ENCODE measurements at regions not wholly inside any gene's neighbourhood (a gene's known extent, or its start where the extent isn't known, plus 50 kb on each side); places are given as distances from the start of the nearest gene placed in this dataset.
"Not testable (repeated sequence)": the region's sequence is repeated elsewhere in the genome, so short reads cannot be mapped to it uniquely, and the experiment has no call there.

GRCh38 chr17:16888413-16889087 is 83.4 kb downstream of the TNFRSF13B start:
- POLR2A ChIA-PET: no interaction called here
- no peak for DNase-seq
- H3K27me3 ChIP-seq (ENCODE audit: insufficient read depth, low read length, poor library complexity, severe bottlenecking): no peaks in the 10 kb centered on the region
- H3K36me3 ChIP-seq (ENCODE audit: insufficient read depth, low read length): no peaks in the 10 kb centered on the region
- H3K4me3 Mint-ChIP-seq: no peak overlapping the region
- no peaks in the 10 kb centered on the region for H3K36me3 Mint-ChIP-seq
- H3K9me3 Mint-ChIP-seq: no peaks in the 10 kb centered on the region
- H3K27ac ChIP-seq (ENCODE audit: low read depth, low read length): no peak overlapping the region
- peak overlapping the region in 1 of 8 donors; percentile 49 for H3K27ac Mint-ChIP-seq
- CTCF ChIA-PET: no interaction called here
- H3K4me3 ChIP-seq (ENCODE audit: low read length): no peak overlapping the region
- H3K27me3 Mint-ChIP-seq: peaks cover 0 to 2% of the 10 kb centered on the region in 2 donors
- H3K9me3 ChIP-seq (ENCODE audit: low read length): no peaks in the 10 kb centered on the region
- no peaks in the 10 kb centered on the region for H3K4me1 ChIP-seq (ENCODE audit: insufficient read depth, low read length)
- H3K4me1 Mint-ChIP-seq: no peaks in the 10 kb centered on the region

GRCh38 chr17:16887523-16888095 is 84.3 kb downstream of the TNFRSF13B start:
- H3K27ac ChIP-seq (ENCODE audit: low read depth, low read length): no peak overlapping the region
- ChIA-PET POLR2A (no interaction called here), CTCF (no interaction called here)
- H3K27ac Mint-ChIP-seq: no peak overlapping the region
- no peaks in the 10 kb centered on the region for H3K4me1 ChIP-seq (ENCODE audit: insufficient read depth, low read length)
- no peaks in the 10 kb centered on the region for H3K36me3 ChIP-seq (ENCODE audit: insufficient read depth, low read length)
- no peaks in the 10 kb centered on the region for H3K4me1 Mint-ChIP-seq
- no peaks in the 10 kb centered on the region for H3K9me3 Mint-ChIP-seq
- no peak overlapping the region for H3K4me3 Mint-ChIP-seq
- H3K36me3 Mint-ChIP-seq: no peaks in the 10 kb centered on the region
- no peak overlapping the region for H3K4me3 ChIP-seq (ENCODE audit: low read length)
- H3K9me3 ChIP-seq (ENCODE audit: low read length): no peaks in the 10 kb centered on the region
- DNase-seq: no peak
- H3K27me3 Mint-ChIP-seq: peaks cover 0 to 2% of the 10 kb centered on the region in 2 donors
- H3K27me3 ChIP-seq (ENCODE audit: insufficient read depth, low read length, poor library complexity, severe bottlenecking): no peaks in the 10 kb centered on the region

GRCh38 chr17:16886655-16887322 is 85.1 kb downstream of the TNFRSF13B start:
- no peaks in the 10 kb centered on the region for H3K4me1 ChIP-seq (ENCODE audit: insufficient read depth, low read length)
- H3K27me3 ChIP-seq (ENCODE audit: insufficient read depth, low read length, poor library complexity, severe bottlenecking): no peaks in the 10 kb centered on the region
- Mint-ChIP-seq H3K27me3 (peaks cover 0 to 2% of the 10 kb centered on the region in 2 donors), H3K4me3 (no peak overlapping the region), H3K9me3 (no peaks in the 10 kb centered on the region), H3K27ac (peak overlapping the region in 1 of 8 donors; percentile 2), H3K4me1 (no peaks in the 10 kb centered on the region), H3K36me3 (no peaks in the 10 kb centered on the region)
- POLR2A ChIA-PET: no interaction called here
- no peak overlapping the region for H3K4me3 ChIP-seq (ENCODE audit: low read length)
- no peak for DNase-seq
- CTCF ChIA-PET: no interaction called here
- no peak overlapping the region for H3K27ac ChIP-seq (ENCODE audit: low read depth, low read length)
- no peaks in the 10 kb centered on the region for H3K36me3 ChIP-seq (ENCODE audit: insufficient read depth, low read length)
- H3K9me3 ChIP-seq (ENCODE audit: low read length): no peaks in the 10 kb centered on the region

- H3K4me1 ChIP-seq (ENCODE audit: insufficient read depth, low read length); H3K4me3 Mint-ChIP-seq; DNase-seq; POLR2A ChIA-PET; CTCF ChIA-PET; H3K4me3 ChIP-seq (ENCODE audit: low read length); H3K27ac ChIP-seq (ENCODE audit: low read depth, low read length); H3K27me3 Mint-ChIP-seq; H3K27me3 ChIP-seq (ENCODE audit: insufficient read depth, low read length, poor library complexity, severe bottlenecking); H3K36me3 ChIP-seq (ENCODE audit: insufficient read depth, low read length); H3K36me3 Mint-ChIP-seq; H3K9me3 ChIP-seq (ENCODE audit: low read length); H3K27ac Mint-ChIP-seq; H3K9me3 Mint-ChIP-seq; H3K4me1 Mint-ChIP-seq: not testable (repeated sequence)
These were observed 86.7 kb downstream of the TNFRSF13B start for GRCh38 chr17:16885204-16885603.

- H3K4me3 ChIP-seq (ENCODE audit: low read length); DNase-seq; H3K27ac ChIP-seq (ENCODE audit: low read depth, low read length); H3K9me3 ChIP-seq (ENCODE audit: low read length); H3K36me3 ChIP-seq (ENCODE audit: insufficient read depth, low read length); H3K4me1 Mint-ChIP-seq; H3K9me3 Mint-ChIP-seq; POLR2A ChIA-PET; CTCF ChIA-PET; H3K36me3 Mint-ChIP-seq; H3K4me1 ChIP-seq (ENCODE audit: insufficient read depth, low read length); H3K4me3 Mint-ChIP-seq; H3K27me3 ChIP-seq (ENCODE audit: insufficient read depth, low read length, poor library complexity, severe bottlenecking): not testable (repeated sequence)
- Mint-ChIP-seq H3K27ac (peak overlapping the region in 1 of 8 donors; percentile 43), H3K27me3 (peaks cover 5 to 12% of the 10 kb centered on the region in 2 donors)
These were observed 89.0 kb downstream of the TNFRSF13B start for GRCh38 chr17:16882926-16883265.

- H3K9me3 Mint-ChIP-seq: peaks cover 0 to 3% (median 0%) of the 10 kb centered on the region in 5 donors
- no peaks in the 10 kb centered on the region for H3K4me1 Mint-ChIP-seq
- H3K36me3 Mint-ChIP-seq: no peaks in the 10 kb centered on the region
- no peak overlapping the region for H3K4me3 Mint-ChIP-seq
- peaks cover 5 to 13% of the 10 kb centered on the region in 2 donors for H3K27me3 Mint-ChIP-seq
- H3K27ac Mint-ChIP-seq: peak overlapping the region in 1 of 8 donors; percentile 43
- Histone ChIP-seq H3K36me3 (ENCODE audit: insufficient read depth, low read length) (no peaks in the 10 kb centered on the region), H3K4me3 (ENCODE audit: low read length) (no peak overlapping the region), H3K4me1 (ENCODE audit: insufficient read depth, low read length) (no peaks in the 10 kb centered on the region), H3K27me3 (ENCODE audit: insufficient read depth, low read length, poor library complexity, severe bottlenecking) (no peaks in the 10 kb centered on the region), H3K9me3 (ENCODE audit: low read length) (no peaks in the 10 kb centered on the region), H3K27ac (ENCODE audit: low read depth, low read length) (no peak overlapping the region)
- ChIA-PET POLR2A (no interaction called here), CTCF (no interaction called here)
- no peak for DNase-seq
These were observed 89.5 kb downstream of the TNFRSF13B start for GRCh38 chr17:16882243-16882925.

- no peaks in the 10 kb centered on the region for H3K4me1 ChIP-seq (ENCODE audit: insufficient read depth, low read length)
- no peaks in the 10 kb centered on the region for H3K36me3 ChIP-seq (ENCODE audit: insufficient read depth, low read length)
- H3K4me3 Mint-ChIP-seq: no peak overlapping the region
- H3K9me3 ChIP-seq (ENCODE audit: low read length): no peaks in the 10 kb centered on the region
- ChIA-PET POLR2A (no interaction called here), CTCF (no interaction called here)
- no peak overlapping the region for H3K27ac Mint-ChIP-seq
- H3K36me3 Mint-ChIP-seq: no peaks in the 10 kb centered on the region
- no peak overlapping the region for H3K4me3 ChIP-seq (ENCODE audit: low read length)
- H3K27ac ChIP-seq (ENCODE audit: low read depth, low read length): no peak overlapping the region
- DNase-seq: no peak
- H3K27me3 Mint-ChIP-seq: peaks cover 5 to 13% of the 10 kb centered on the region in 2 donors
- peaks cover 0 to 6% (median 0%) of the 10 kb centered on the region in 5 donors for H3K9me3 Mint-ChIP-seq
- no peaks in the 10 kb centered on the region for H3K4me1 Mint-ChIP-seq
- no peaks in the 10 kb centered on the region for H3K27me3 ChIP-seq (ENCODE audit: insufficient read depth, low read length, poor library complexity, severe bottlenecking)
These were observed 90.5 kb downstream of the TNFRSF13B start for GRCh38 chr17:16881239-16881924.

GRCh38 chr17:16880843-16881230 is 91.1 kb downstream of the TNFRSF13B start:
- Histone ChIP-seq H3K36me3 (ENCODE audit: insufficient read depth, low read length) (no peaks in the 10 kb centered on the region), H3K27me3 (ENCODE audit: insufficient read depth, low read length, poor library complexity, severe bottlenecking) (no peaks in the 10 kb centered on the region), H3K27ac (ENCODE audit: low read depth, low read length) (no peak overlapping the region), H3K9me3 (ENCODE audit: low read length) (no peaks in the 10 kb centered on the region), H3K4me1 (ENCODE audit: insufficient read depth, low read length) (no peaks in the 10 kb centered on the region), H3K4me3 (ENCODE audit: low read length) (no peak overlapping the region)
- H3K36me3 Mint-ChIP-seq: no peaks in the 10 kb centered on the region
- no peaks in the 10 kb centered on the region for H3K4me1 Mint-ChIP-seq
- peaks cover 0 to 6% (median 0%) of the 10 kb centered on the region in 5 donors for H3K9me3 Mint-ChIP-seq
- H3K4me3 Mint-ChIP-seq: no peak overlapping the region
- DNase-seq: no peak
- no peak overlapping the region for H3K27ac Mint-ChIP-seq
- POLR2A ChIA-PET: no interaction called here
- H3K27me3 Mint-ChIP-seq: peaks cover 5 to 13% of the 10 kb centered on the region in 2 donors
- CTCF ChIA-PET: no interaction called here

Measured in CD8-positive, alpha-beta memory T cell (primary cell).